ENCODE measurements at regions not wholly inside any gene's neighbourhood (a gene's known extent, or its start where the extent isn't known, plus 50 kb on each side); places are given as distances from the start of the nearest gene placed in this dataset.
A peak's percentile ranks its signal among the peaks of the same experiment; 100 is the strongest.

DNA sequence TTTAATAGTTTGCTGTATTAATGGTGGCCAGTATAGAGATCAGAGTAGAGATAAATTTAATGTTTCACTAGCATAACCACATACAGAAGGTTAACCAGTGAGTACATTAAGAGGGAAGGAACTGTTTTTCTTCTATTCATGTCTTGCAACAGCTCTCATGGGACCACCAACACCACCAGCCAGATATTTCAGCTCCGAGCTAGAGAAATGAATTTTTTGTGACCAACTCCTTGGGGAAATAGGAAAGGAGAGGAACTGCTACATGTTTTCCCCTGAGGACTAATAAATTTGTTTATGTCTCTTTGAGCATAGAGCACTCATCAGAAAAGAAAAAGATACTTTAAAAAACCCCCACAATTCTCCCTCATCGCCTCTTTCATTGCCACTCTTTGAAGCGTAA lies 247.5 kb downstream of the MBNL1 start:
- TF ChIP-seq CTCF (conservative IDR thresholded peaks at IDR 0.05; ENCODE audit: low read length): no peak
- H3K4me3 ChIP-seq (ENCODE audit: low read length): no peak overlapping the region
- no peak for DNase-seq (ENCODE audit: low read depth)

DNA sequence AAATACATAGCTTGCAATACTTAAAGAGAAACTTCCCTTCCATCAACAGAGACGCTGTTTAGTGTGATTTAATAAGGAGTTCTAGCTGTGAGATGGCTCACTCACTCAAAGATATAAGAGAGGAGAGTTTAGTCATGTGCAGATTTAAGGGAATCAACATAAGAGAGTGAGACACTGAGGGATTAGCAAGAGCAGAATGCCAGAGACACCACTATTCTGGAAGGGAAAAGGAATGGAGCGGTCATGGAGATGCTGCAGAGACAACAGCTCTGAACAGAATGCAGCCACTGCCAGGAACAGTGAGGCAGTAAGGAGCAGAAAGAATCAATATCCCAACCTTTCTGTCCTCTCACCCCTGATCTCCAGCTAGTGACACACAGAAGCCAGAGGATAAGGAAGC lies 248.8 kb downstream of the MBNL1 start:
- no peak overlapping the region for H3K4me3 ChIP-seq (ENCODE audit: low read length)
- TF ChIP-seq CTCF (conservative IDR thresholded peaks at IDR 0.05; ENCODE audit: low read length): no peak
- DNase-seq (ENCODE audit: low read depth): no peak

DNA sequence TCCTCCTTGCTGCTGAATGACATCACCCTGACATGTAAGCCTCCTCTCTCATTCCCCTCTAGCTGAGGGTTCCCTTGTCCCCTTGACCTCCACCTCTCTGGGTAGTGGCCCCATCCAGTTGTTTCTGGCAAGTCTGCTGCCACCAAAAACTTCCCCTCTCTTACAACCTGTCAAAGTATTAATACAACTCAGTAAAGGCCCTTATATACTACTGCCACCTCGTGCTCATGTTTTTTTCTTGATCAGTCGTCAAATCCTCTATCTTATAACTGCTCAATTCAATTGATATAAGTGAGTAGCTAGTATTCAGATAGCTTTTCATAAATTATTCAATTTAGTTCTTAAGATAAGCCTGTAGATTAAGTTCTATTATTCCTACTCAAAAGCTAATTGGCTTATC lies 249.6 kb downstream of the MBNL1 start:
- H3K4me3 ChIP-seq (ENCODE audit: low read length): no peak overlapping the region
- no peak for DNase-seq (ENCODE audit: low read depth)
- TF ChIP-seq CTCF (conservative IDR thresholded peaks at IDR 0.05; ENCODE audit: low read length): no peak

GRCh38 chr3:152519376-152519775 lies 250.6 kb downstream of the MBNL1 start:
- H3K4me3 ChIP-seq (ENCODE audit: low read length): no peak overlapping the region
- DNase-seq (ENCODE audit: low read depth): no peak
- TF ChIP-seq CTCF (conservative IDR thresholded peaks at IDR 0.05; ENCODE audit: low read length): no peak

- no peak for TF ChIP-seq CTCF (conservative IDR thresholded peaks at IDR 0.05; ENCODE audit: low read length)
- no peak for DNase-seq (ENCODE audit: low read depth)
These were observed 253.3 kb downstream of the MBNL1 start for GRCh38 chr3:152522036-152522435.

DNA sequence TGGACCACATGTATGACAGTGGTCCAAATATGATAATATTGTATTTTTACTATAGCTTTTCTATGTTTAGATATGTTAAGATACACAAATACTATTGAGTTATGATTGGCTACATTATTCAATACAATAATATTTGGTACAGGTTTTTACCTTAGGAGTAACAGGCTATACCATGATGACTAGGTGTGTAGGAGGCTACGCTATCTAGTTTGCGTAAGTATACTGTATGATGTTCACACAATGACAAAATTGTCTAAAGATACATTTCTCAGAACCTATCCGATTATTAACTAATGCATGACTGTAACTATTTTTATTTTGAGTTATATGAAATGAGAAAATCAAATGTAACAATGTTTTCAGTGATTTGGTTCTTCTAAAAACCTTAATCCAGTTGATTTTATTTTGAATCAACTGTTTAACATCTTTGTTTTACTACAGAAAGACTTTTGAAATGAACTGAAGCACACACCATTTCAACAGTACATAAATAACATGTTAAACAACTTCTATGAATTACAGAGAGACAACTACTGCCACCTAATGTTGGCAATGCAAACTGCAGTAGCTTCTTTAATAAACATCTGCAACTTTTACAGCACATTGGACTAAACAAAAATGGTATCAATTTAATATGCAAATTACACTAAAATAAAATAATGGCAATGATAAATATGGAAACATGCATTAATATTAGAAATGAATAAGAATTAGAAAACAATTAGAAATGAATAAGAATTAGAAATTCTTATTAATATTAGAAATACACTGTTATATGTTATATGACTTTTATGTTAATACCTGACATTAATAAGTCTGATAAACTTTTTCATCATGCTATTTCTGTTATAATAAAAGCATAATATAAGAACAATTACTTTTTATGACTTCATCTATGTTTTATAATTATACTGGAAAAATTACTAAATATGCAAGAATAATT lies 255.7 kb downstream of the MBNL1 start:
- H3K4me3 ChIP-seq (ENCODE audit: low read length): no peak overlapping the region
- DNase-seq (ENCODE audit: low read depth): peak; percentile 63
- TF ChIP-seq CTCF (conservative IDR thresholded peaks at IDR 0.05; ENCODE audit: low read length): peak; percentile 89

More at GRCh38 chr3:152522036-152522435, 253.3 kb downstream of the MBNL1 start:
- H3K4me3 ChIP-seq (ENCODE audit: low read length): no peak overlapping the region

GRCh38 chr3:152531717-152532116 lies 263.0 kb downstream of the MBNL1 start:
- no peak for DNase-seq (ENCODE audit: low read depth)
- H3K4me3 ChIP-seq (ENCODE audit: low read length): no peak overlapping the region
- TF ChIP-seq CTCF (conservative IDR thresholded peaks at IDR 0.05; ENCODE audit: low read length): no peak

Measured in AG10803 (cell line).